Ishikawa (cell line): ENCODE measurements at regions not wholly inside any gene's neighbourhood (a gene's known extent, or its start where the extent isn't known, plus 50 kb on each side); places are given as distances from the start of the nearest gene placed in this dataset.

Source experiments
- CREB1 ChIP-seq: IDR thresholded peaks from 2 replicates; pipeline ENCODE4 v1.6.1; 2012; ENCODE audit warnings: low read depth
- EGR1 ChIP-seq: IDR thresholded peaks from 2 replicates; pipeline ENCODE4 v1.6.1; 2012
- FOXM1 ChIP-seq: IDR thresholded peaks from 2 replicates; pipeline ENCODE4 v1.6.1; 2012; ENCODE audit warnings: low read depth, borderline replicate concordance
- NFIC ChIP-seq: IDR thresholded peaks from 2 replicates; pipeline ENCODE4 v1.6.1; 2012
- RAD21 ChIP-seq: IDR thresholded peaks from 2 replicates; pipeline ENCODE4 v1.6.1; 2012; ENCODE audit warnings: low read depth
- TCF12 ChIP-seq: IDR thresholded peaks from 2 replicates; pipeline ENCODE4 v1.6.1; 2012; ENCODE audit warnings: low read depth
- YY1 ChIP-seq: IDR thresholded peaks from 2 replicates; pipeline ENCODE4 v1.6.1; 2012; ENCODE audit warnings: low read depth

DNA sequence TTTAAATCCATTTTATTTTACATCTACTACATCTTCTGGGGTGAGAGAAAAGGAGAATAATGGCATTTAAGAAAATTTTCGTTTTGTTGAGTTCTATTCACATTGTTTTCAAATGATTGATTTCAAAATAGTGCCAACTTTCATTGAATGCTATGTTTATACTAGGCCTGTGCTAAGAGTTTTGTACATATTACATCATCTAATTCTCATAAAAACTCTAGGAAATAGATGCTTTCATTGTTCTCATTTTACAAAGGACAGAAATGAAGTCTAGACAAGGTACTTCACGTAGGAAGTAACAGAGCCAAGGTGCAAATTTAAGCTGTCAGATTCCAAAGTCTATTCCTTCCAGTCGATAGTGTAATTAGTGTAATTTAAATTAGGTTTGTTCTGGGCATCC is 402.8 kb upstream of the UBE2E3 start:
- no peak for TF ChIP-seq RAD21
- TF ChIP-seq YY1 = no peak
- no peak for TF ChIP-seq FOXM1
- no peak for TF ChIP-seq CREB1
- TF ChIP-seq TCF12 = no peak
- TF ChIP-seq NFIC = no peak
- TF ChIP-seq EGR1 = no peak
